Body of pancreas (tissue), 4 donors: ENCODE measurements at regions not wholly inside any gene's neighbourhood (a gene's known extent, or its start where the extent isn't known, plus 50 kb on each side); places are given as distances from the start of the nearest gene placed in this dataset.

Experiments used
- POLR2A ChIP-seq, 3 donors: fragments of 450-650 bp; IDR thresholded peaks; one replicate each; pipeline ENCODE4 v1.6.1; 2016; ENCODE audit warnings: antibody characterized with exemption in 3 of 3, mild to moderate bottlenecking in 2 of 3
- TF ChIP-seq, protein P1 (sequence below), 7 experiments: fragments of 450-650 bp in 4 of 7; fragments of 200-600 bp in 3 of 7; sonication (generic) in 3 of 7; IDR thresholded peaks; one replicate each; pipeline ENCODE4 v1.5.1; 2016 to 2019; ENCODE audit warnings: antibody characterized with exemption in 7 of 7

GRCh38 chr4:59825104-59825503, 1375.0 kb upstream of the ADGRL3 start:
- TF ChIP-seq, protein P1, sequence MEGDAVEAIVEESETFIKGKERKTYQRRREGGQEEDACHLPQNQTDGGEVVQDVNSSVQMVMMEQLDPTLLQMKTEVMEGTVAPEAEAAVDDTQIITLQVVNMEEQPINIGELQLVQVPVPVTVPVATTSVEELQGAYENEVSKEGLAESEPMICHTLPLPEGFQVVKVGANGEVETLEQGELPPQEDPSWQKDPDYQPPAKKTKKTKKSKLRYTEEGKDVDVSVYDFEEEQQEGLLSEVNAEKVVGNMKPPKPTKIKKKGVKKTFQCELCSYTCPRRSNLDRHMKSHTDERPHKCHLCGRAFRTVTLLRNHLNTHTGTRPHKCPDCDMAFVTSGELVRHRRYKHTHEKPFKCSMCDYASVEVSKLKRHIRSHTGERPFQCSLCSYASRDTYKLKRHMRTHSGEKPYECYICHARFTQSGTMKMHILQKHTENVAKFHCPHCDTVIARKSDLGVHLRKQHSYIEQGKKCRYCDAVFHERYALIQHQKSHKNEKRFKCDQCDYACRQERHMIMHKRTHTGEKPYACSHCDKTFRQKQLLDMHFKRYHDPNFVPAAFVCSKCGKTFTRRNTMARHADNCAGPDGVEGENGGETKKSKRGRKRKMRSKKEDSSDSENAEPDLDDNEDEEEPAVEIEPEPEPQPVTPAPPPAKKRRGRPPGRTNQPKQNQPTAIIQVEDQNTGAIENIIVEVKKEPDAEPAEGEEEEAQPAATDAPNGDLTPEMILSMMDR (IDR thresholded peaks at IDR 0.05), result no peak
- TF ChIP-seq POLR2A (IDR thresholded peaks at IDR 0.05), result no peak
